ENCODE measurements at regions not wholly inside any gene's neighbourhood (a gene's known extent, or its start where the extent isn't known, plus 50 kb on each side); places are given as distances from the start of the nearest gene placed in this dataset.

- TF ChIP-seq, protein P1, sequence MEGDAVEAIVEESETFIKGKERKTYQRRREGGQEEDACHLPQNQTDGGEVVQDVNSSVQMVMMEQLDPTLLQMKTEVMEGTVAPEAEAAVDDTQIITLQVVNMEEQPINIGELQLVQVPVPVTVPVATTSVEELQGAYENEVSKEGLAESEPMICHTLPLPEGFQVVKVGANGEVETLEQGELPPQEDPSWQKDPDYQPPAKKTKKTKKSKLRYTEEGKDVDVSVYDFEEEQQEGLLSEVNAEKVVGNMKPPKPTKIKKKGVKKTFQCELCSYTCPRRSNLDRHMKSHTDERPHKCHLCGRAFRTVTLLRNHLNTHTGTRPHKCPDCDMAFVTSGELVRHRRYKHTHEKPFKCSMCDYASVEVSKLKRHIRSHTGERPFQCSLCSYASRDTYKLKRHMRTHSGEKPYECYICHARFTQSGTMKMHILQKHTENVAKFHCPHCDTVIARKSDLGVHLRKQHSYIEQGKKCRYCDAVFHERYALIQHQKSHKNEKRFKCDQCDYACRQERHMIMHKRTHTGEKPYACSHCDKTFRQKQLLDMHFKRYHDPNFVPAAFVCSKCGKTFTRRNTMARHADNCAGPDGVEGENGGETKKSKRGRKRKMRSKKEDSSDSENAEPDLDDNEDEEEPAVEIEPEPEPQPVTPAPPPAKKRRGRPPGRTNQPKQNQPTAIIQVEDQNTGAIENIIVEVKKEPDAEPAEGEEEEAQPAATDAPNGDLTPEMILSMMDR (IDR thresholded peaks at IDR 0.05), result no peak
- no peak for TF ChIP-seq POLR2A (IDR thresholded peaks at IDR 0.05)
- no peak for TF ChIP-seq EP300 (IDR thresholded peaks at IDR 0.05)
These were observed 227.0 kb downstream of the DTHD1 start for GRCh38 chr4:36508394-36508793.
